ENCODE measurements at regions not wholly inside any gene's neighbourhood (a gene's known extent, or its start where the extent isn't known, plus 50 kb on each side); places are given as distances from the start of the nearest gene placed in this dataset.

DNA sequence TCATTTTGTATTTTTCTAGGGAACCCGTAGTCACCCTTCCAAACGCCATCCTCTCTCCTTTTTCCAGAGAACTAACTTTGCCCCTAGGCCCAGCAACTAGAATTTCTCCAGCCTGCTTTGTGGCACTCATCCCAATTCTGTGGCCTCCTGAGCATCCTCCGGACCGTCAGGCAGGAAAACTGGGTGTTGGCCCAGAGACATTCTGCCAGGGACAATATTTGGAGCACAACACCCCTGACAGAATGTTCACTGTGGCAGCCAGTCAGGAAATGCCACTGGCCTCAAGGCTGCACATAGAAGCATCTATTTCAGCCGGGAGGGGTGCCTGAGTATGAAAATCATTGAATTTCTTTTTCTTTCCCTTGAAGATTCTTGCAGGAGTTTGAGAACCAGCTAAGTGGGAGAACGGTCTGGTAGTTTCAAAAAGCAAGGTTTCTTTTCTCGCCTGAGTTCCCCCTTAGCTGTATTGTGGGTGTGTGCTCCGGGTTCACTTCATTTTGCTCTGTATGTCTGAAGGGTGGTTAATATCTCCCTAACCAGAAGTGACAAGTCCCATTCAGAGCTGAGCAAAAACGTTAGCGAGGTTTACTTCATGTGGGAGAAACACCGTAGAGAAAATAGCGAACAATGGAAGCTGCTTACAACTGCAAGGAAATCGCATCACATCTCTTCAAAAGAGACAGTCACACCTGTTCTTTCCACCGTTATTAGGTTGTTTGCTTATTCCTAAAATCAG is 108.1 kb upstream of the TPM1 start:
- no peak overlapping the region for H3K4me2 ChIP-seq
- no peaks in the 10 kb centered on the region for H3K36me3 ChIP-seq (ENCODE audit: low read depth)
- no peak overlapping the region for H3K27ac ChIP-seq
- peaks cover 7% of the 10 kb centered on the region; the same call in 1 of the 2 replicates for H3F3A ChIP-seq (ENCODE audit: insufficient read depth, low read depth)
- no peak overlapping the region for H2AFZ ChIP-seq
- H4K20me1 ChIP-seq (ENCODE audit: insufficient read depth) = no peaks in the 10 kb centered on the region
- H3K4me3 ChIP-seq = no peak overlapping the region
- H3K9me2 ChIP-seq (ENCODE audit: insufficient read depth) = no peaks in the 10 kb centered on the region
- CTCF ChIA-PET = interaction anchor here (0.7 kb wide), 1 partner anchor 192 kb away, joined by 4 read pairs; no protein-coding TSS in a partner anchor
- POLR2A ChIA-PET (ENCODE audit: unreplicated experiment) = no interaction called here
- intact Hi-C loops (cut with micrococcal nuclease; ENCODE audit: unreplicated experiment) = no loop called here
- H3K4me1 ChIP-seq (replicated peaks; ENCODE audit: insufficient read depth) = peaks cover 10% of the 10 kb centered on the region
- DNase-seq = no peak
- no peaks in the 10 kb centered on the region for H3K9me3 ChIP-seq (ENCODE audit: insufficient read depth, low read depth)
- BruUV-seq (replicated peaks) = no TSS peak
- no peaks in the 10 kb centered on the region for H3K79me2 ChIP-seq (ENCODE audit: low read depth)
- TF ChIP-seq, protein P1, sequence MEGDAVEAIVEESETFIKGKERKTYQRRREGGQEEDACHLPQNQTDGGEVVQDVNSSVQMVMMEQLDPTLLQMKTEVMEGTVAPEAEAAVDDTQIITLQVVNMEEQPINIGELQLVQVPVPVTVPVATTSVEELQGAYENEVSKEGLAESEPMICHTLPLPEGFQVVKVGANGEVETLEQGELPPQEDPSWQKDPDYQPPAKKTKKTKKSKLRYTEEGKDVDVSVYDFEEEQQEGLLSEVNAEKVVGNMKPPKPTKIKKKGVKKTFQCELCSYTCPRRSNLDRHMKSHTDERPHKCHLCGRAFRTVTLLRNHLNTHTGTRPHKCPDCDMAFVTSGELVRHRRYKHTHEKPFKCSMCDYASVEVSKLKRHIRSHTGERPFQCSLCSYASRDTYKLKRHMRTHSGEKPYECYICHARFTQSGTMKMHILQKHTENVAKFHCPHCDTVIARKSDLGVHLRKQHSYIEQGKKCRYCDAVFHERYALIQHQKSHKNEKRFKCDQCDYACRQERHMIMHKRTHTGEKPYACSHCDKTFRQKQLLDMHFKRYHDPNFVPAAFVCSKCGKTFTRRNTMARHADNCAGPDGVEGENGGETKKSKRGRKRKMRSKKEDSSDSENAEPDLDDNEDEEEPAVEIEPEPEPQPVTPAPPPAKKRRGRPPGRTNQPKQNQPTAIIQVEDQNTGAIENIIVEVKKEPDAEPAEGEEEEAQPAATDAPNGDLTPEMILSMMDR (conservative IDR thresholded peaks at IDR 0.05) = no peak
- TF ChIP-seq EZH2 (IDR thresholded peaks at IDR 0.05; ENCODE audit: low read depth) = no peak
- H3K27me3 ChIP-seq (ENCODE audit: insufficient read depth, low read depth) = no peaks in the 10 kb centered on the region

DNA sequence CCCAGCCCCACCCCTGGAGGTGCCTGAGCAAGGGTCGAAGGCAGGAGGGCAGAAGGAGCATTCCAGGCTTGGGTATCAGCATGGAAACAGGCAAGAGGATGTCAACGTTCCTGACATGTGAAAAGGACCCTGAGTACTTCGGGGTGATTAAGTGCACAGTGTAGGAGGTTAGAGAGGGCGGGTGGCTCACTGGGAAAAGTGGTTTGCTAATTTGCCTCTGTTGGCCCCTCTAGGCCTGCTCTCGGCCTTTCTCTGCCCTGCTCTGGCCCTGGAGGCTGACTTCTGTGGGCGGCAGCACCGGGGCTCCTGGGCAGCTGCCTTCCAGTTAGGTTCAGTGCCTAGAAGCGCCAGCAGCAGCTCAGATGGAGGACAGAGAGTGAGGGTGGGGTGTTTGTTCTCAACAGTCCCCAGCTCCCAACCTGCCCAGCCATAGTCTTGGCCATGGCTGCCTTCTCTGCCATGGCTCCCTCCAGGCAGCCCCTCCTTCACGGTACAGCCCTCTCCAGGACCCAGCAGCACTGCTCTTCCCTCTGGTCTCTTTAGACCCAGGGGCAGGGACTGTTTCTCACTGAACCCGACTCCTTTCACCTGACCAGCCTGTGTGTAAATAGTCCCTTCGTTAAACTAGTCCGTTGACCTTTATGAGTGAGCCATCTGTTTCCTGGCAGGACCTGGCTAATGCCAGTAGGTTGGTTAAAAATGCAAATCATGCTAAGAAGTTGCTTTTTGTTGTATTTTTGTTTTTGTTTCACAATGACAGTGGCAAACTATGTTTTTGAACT is 107.1 kb upstream of the TPM1 start:
- Histone ChIP-seq H3K9me2 (ENCODE audit: insufficient read depth) (no peaks in the 10 kb centered on the region), H3K4me3 (no peak overlapping the region), H4K20me1 (ENCODE audit: insufficient read depth) (no peaks in the 10 kb centered on the region), H3K27me3 (ENCODE audit: insufficient read depth, low read depth) (no peaks in the 10 kb centered on the region), H3K79me2 (ENCODE audit: low read depth) (no peaks in the 10 kb centered on the region), H2AFZ (no peak overlapping the region), H3F3A (ENCODE audit: insufficient read depth, low read depth) (peaks cover 10% of the 10 kb centered on the region), H3K4me2 (no peak overlapping the region), H3K9me3 (ENCODE audit: insufficient read depth, low read depth) (no peaks in the 10 kb centered on the region), H3K27ac (no peak overlapping the region), H3K4me1 (replicated peaks; ENCODE audit: insufficient read depth) (peaks cover 15% of the 10 kb centered on the region), H3K36me3 (ENCODE audit: low read depth) (no peaks in the 10 kb centered on the region)
- TF ChIP-seq, protein P1 (conservative IDR thresholded peaks at IDR 0.05) = no peak
- no peak for TF ChIP-seq EZH2 (IDR thresholded peaks at IDR 0.05; ENCODE audit: low read depth)
- ChIA-PET POLR2A (ENCODE audit: unreplicated experiment) (interaction anchor here (0.5 kb wide), 1 partner anchor 26 kb away, joined by 16 read pairs; no protein-coding TSS in a partner anchor), CTCF (interaction anchor here (0.7 kb wide), 1 partner anchor 193 kb away, joined by 4 read pairs; no protein-coding TSS in a partner anchor)
- DNase-seq = no peak
- intact Hi-C loops (cut with micrococcal nuclease; ENCODE audit: unreplicated experiment) = no loop called here
- BruUV-seq (replicated peaks) = no TSS peak

GRCh38 chr15:62938825-62939224 is 103.7 kb upstream of the TPM1 start:
- H4K20me1 ChIP-seq (ENCODE audit: insufficient read depth) = no peaks in the 10 kb centered on the region
- ChIA-PET POLR2A (ENCODE audit: unreplicated experiment) (no interaction called here), CTCF (no interaction called here)
- H3K9me2 ChIP-seq (ENCODE audit: insufficient read depth) = no peaks in the 10 kb centered on the region
- H3K36me3 ChIP-seq (ENCODE audit: low read depth) = no peaks in the 10 kb centered on the region
- no TSS peak for BruUV-seq (replicated peaks)
- no peak overlapping the region for H3K27ac ChIP-seq
- no peak overlapping the region for H3K4me3 ChIP-seq
- H2AFZ ChIP-seq = no peak overlapping the region
- DNase-seq = no peak
- H3K79me2 ChIP-seq (ENCODE audit: low read depth) = no peaks in the 10 kb centered on the region
- H3K4me2 ChIP-seq = no peak overlapping the region
- TF ChIP-seq EZH2 (IDR thresholded peaks at IDR 0.05; ENCODE audit: low read depth) = no peak
- TF ChIP-seq, protein P1 (conservative IDR thresholded peaks at IDR 0.05) = no peak
- peaks cover 32% of the 10 kb centered on the region for H3K4me1 ChIP-seq (replicated peaks; ENCODE audit: insufficient read depth)
- H3K9me3 ChIP-seq (ENCODE audit: insufficient read depth, low read depth) = no peaks in the 10 kb centered on the region
- H3K27me3 ChIP-seq (ENCODE audit: insufficient read depth, low read depth) = no peaks in the 10 kb centered on the region
- intact Hi-C loops (cut with micrococcal nuclease; ENCODE audit: unreplicated experiment) = no loop called here
- peaks cover 18% of the 10 kb centered on the region for H3F3A ChIP-seq (ENCODE audit: insufficient read depth, low read depth)
